ENCODE measurements at regions not wholly inside any gene's neighbourhood (a gene's known extent, or its start where the extent isn't known, plus 50 kb on each side); places are given as distances from the start of the nearest gene placed in this dataset.

- DNase-seq (ENCODE audit: low read depth, low spot score) = no peak
- no peak overlapping the region for H3K9ac ChIP-seq (ENCODE audit: insufficient read length)
- no peak overlapping the region for H3K4me3 ChIP-seq
- H3K9me3 ChIP-seq (ENCODE audit: low read depth, low read length) = no peaks in the 10 kb centered on the region
- no peak for TF ChIP-seq POLR2AphosphoS5 (IDR thresholded peaks at IDR 0.05; ENCODE audit: borderline replicate concordance, low read depth, low read length)
- no peaks in the 10 kb centered on the region for H3K36me3 ChIP-seq (ENCODE audit: insufficient read depth, low read length)
- no peak overlapping the region for H3K27ac ChIP-seq
Measured at GRCh38 chr20:40920291-40920690, 108.3 kb upstream of the TOP1 start.

DNA sequence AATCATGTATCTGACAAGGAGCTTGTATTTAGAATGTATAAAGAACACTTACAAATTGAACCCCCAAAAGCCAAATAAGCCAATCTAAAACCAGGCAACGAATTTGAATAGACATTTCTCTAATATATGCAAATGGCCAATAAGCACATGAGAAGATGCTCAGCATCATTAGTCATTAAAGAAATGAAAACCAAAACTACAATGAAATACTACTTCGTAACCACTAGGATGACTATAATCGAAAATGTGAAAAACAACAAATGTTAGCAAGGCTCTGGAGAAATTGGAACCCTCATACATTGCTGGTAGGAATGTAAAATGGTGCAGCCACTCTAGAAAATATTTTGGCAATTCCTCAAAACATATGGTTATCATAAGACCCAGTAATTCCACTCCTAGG, 105.8 kb upstream of the TOP1 start:
- no peak for TF ChIP-seq EZH2 (IDR thresholded peaks at IDR 0.05)
- no peak for TF ChIP-seq FOXP2 (optimal IDR thresholded peaks at IDR 0.05; ENCODE audit: control extremely low read depth, extremely low read length, insufficient read depth)
- TF ChIP-seq POLR2AphosphoS5 (IDR thresholded peaks at IDR 0.05; ENCODE audit: borderline replicate concordance, low read depth, low read length) = no peak
- DNase-seq (ENCODE audit: low read depth, low spot score) = no peak
- Histone ChIP-seq H3K9ac (ENCODE audit: insufficient read length) (no peak overlapping the region), H3K27ac (no peak overlapping the region), H3K9me3 (ENCODE audit: low read depth, low read length) (no peaks in the 10 kb centered on the region), H3K4me3 (no peak overlapping the region), H3K36me3 (ENCODE audit: insufficient read depth, low read length) (no peaks in the 10 kb centered on the region)

- no peak for TF ChIP-seq FOXP2 (optimal IDR thresholded peaks at IDR 0.05; ENCODE audit: control extremely low read depth, extremely low read length, insufficient read depth)
- TF ChIP-seq POLR2AphosphoS5 (IDR thresholded peaks at IDR 0.05; ENCODE audit: borderline replicate concordance, low read depth, low read length) = no peak
- no peak for TF ChIP-seq EZH2 (IDR thresholded peaks at IDR 0.05)
- Histone ChIP-seq H3K9ac (ENCODE audit: insufficient read length) (no peak overlapping the region), H3K4me3 (no peak overlapping the region), H3K36me3 (ENCODE audit: insufficient read depth, low read length) (no peaks in the 10 kb centered on the region), H3K27ac (no peak overlapping the region), H3K9me3 (ENCODE audit: low read depth, low read length) (no peaks in the 10 kb centered on the region)
- no peak for DNase-seq (ENCODE audit: low read depth, low spot score)
Measured at GRCh38 chr20:40925829-40926510, 102.7 kb upstream of the TOP1 start.

DNA sequence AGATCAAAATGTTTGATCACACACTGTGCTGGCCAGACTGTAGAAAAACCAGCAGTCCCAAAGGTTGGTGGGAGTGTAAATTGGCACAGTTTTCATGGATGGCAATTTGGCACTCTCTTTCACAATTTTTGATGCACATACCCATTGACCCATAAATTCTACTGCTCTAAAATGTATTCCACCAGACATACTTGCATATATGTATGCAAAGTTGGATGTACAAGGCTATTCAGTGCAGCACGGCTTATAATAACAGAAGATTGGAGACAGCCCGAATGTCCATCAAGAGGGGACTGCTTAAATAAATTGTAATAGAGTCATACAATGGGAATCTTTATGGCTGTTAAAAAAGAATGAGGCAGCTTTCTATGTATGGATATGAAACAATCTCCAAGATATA, 101.7 kb upstream of the TOP1 start:
- Histone ChIP-seq H3K9ac (ENCODE audit: insufficient read length) (no peak overlapping the region), H3K4me3 (no peak overlapping the region), H3K36me3 (ENCODE audit: insufficient read depth, low read length) (no peaks in the 10 kb centered on the region), H3K9me3 (ENCODE audit: low read depth, low read length) (no peaks in the 10 kb centered on the region), H3K27ac (no peak overlapping the region)
- TF ChIP-seq EZH2 (IDR thresholded peaks at IDR 0.05) (no peak), FOXP2 (optimal IDR thresholded peaks at IDR 0.05; ENCODE audit: control extremely low read depth, extremely low read length, insufficient read depth) (no peak), POLR2AphosphoS5 (IDR thresholded peaks at IDR 0.05; ENCODE audit: borderline replicate concordance, low read depth, low read length) (no peak)
- no peak for DNase-seq (ENCODE audit: low read depth, low spot score)

DNA sequence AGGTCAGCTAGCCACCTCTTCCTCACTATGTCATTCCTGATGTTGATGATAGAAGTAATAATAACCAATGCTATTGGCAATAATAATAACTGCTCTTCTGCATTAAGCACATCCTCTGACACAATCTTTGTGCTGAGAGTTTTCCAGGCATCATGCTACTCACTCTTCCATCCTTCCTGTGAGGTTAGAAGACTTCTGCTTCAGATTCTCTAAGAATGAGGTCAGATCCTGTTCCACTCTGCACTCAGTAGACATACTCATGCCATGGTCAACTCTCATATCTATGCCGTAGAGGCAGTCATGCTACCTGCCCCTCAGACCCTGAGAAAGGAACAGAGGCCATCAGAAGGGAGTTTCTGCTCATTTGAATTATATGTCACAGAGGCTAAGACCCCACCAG, 98.1 kb upstream of the TOP1 start:
- DNase-seq (ENCODE audit: low read depth, low spot score) = no peak
- Histone ChIP-seq H3K36me3 (ENCODE audit: insufficient read depth, low read length) (no peaks in the 10 kb centered on the region), H3K4me3 (no peak overlapping the region), H3K27ac (no peak overlapping the region), H3K9me3 (ENCODE audit: low read depth, low read length) (no peaks in the 10 kb centered on the region), H3K9ac (ENCODE audit: insufficient read length) (no peak overlapping the region)
- TF ChIP-seq EZH2 (IDR thresholded peaks at IDR 0.05) (no peak), FOXP2 (optimal IDR thresholded peaks at IDR 0.05; ENCODE audit: control extremely low read depth, extremely low read length, insufficient read depth) (no peak), POLR2AphosphoS5 (IDR thresholded peaks at IDR 0.05; ENCODE audit: borderline replicate concordance, low read depth, low read length) (no peak)

- H3K9ac ChIP-seq (ENCODE audit: insufficient read length) = no peak overlapping the region
Measured at GRCh38 chr20:40931410-40932044, 97.1 kb upstream of the TOP1 start.

DNA sequence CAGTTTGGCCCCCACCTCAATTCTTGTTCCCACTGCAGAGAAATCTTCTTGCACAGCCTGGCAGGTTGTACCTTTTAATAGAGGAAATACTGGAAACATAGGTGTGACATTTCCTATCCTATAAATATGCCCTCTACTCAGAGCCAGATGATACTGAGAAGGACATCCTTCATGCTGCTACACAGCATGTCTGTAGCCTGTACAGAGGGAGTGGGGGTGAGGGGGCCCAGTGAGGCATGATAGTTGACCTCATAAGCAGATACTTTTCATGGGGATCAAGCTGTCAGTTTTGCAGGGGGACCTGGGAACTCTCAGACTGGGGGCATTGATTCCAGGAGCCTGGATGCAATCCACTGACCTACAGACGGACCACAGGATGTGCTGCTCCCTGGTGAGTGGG, 96.2 kb upstream of the TOP1 start:
- no peaks in the 10 kb centered on the region for H3K9me3 ChIP-seq (ENCODE audit: low read depth, low read length)
- no peak for DNase-seq (ENCODE audit: low read depth, low spot score)
- H3K36me3 ChIP-seq (ENCODE audit: insufficient read depth, low read length) = no peaks in the 10 kb centered on the region
- no peak overlapping the region for H3K27ac ChIP-seq
- H3K9ac ChIP-seq (ENCODE audit: insufficient read length) = no peak overlapping the region
- H3K4me3 ChIP-seq = no peak overlapping the region
- TF ChIP-seq EZH2 (IDR thresholded peaks at IDR 0.05) = no peak
- no peak for TF ChIP-seq FOXP2 (optimal IDR thresholded peaks at IDR 0.05; ENCODE audit: control extremely low read depth, extremely low read length, insufficient read depth)

More at GRCh38 chr20:40931410-40932044, 97.1 kb upstream of the TOP1 start:
- TF ChIP-seq EZH2 (IDR thresholded peaks at IDR 0.05) = no peak
- no peak for TF ChIP-seq POLR2AphosphoS5 (IDR thresholded peaks at IDR 0.05; ENCODE audit: borderline replicate concordance, low read depth, low read length)
- no peak for TF ChIP-seq FOXP2 (optimal IDR thresholded peaks at IDR 0.05; ENCODE audit: control extremely low read depth, extremely low read length, insufficient read depth)
- Histone ChIP-seq H3K4me3 (no peak overlapping the region), H3K9me3 (ENCODE audit: low read depth, low read length) (no peaks in the 10 kb centered on the region), H3K36me3 (ENCODE audit: insufficient read depth, low read length) (no peaks in the 10 kb centered on the region), H3K27ac (no peak overlapping the region)
- DNase-seq (ENCODE audit: low read depth, low spot score) = no peak

- Histone ChIP-seq H3K4me3 (no peak overlapping the region), H3K27ac (no peak overlapping the region), H3K9me3 (ENCODE audit: low read depth, low read length) (no peaks in the 10 kb centered on the region), H3K36me3 (ENCODE audit: insufficient read depth, low read length) (no peaks in the 10 kb centered on the region), H3K9ac (ENCODE audit: insufficient read length) (no peak overlapping the region)
- TF ChIP-seq EZH2 (IDR thresholded peaks at IDR 0.05) = no peak
- no peak for TF ChIP-seq FOXP2 (optimal IDR thresholded peaks at IDR 0.05; ENCODE audit: control extremely low read depth, extremely low read length, insufficient read depth)
- TF ChIP-seq POLR2AphosphoS5 (IDR thresholded peaks at IDR 0.05; ENCODE audit: borderline replicate concordance, low read depth, low read length) = no peak
- DNase-seq (ENCODE audit: low read depth, low spot score) = no peak
Measured at GRCh38 chr20:40933758-40934157, 94.9 kb upstream of the TOP1 start.

DNA sequence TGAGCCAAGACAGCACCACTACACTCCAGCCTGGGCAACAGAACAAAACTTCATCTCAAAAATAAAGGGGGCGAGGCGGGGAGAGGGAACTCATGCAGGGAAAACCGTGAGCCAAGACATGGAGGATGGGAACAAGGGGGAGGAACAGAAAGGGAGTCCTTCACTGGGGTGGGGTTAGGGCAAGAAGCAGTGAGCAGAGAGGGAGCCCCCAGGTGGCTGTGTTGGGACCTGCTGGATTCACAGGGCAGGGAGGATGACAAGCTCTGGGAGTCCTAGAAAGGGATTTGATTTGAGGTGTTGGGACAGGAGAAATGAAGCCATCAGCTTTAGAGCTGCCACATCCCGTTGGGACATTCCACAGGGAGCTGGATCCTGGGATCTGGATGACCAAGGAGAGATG, 90.6 kb upstream of the TOP1 start:
- Histone ChIP-seq H3K27ac (no peak overlapping the region), H3K9ac (ENCODE audit: insufficient read length) (no peak overlapping the region), H3K9me3 (ENCODE audit: low read depth, low read length) (no peaks in the 10 kb centered on the region), H3K36me3 (ENCODE audit: insufficient read depth, low read length) (no peaks in the 10 kb centered on the region), H3K4me3 (no peak overlapping the region)
- no peak for DNase-seq (ENCODE audit: low read depth, low spot score)
- TF ChIP-seq EZH2 (IDR thresholded peaks at IDR 0.05) = no peak
- no peak for TF ChIP-seq POLR2AphosphoS5 (IDR thresholded peaks at IDR 0.05; ENCODE audit: borderline replicate concordance, low read depth, low read length)
- no peak for TF ChIP-seq FOXP2 (optimal IDR thresholded peaks at IDR 0.05; ENCODE audit: control extremely low read depth, extremely low read length, insufficient read depth)
